NAMALWA (cell line): ENCODE measurements at regions not wholly inside any gene's neighbourhood (a gene's known extent, or its start where the extent isn't known, plus 50 kb on each side); places are given as distances from the start of the nearest gene placed in this dataset.

Experiments
- DNase-seq: peaks from one replicate; pipeline ENCODE4 v3.0.0-alpha.2; 2015; ENCODE audit warnings: low spot score

GRCh38 chr14:44712024-44712815 is 205.1 kb upstream of the FSCB start:
- DNase-seq, result no peak

GRCh38 chr14:44701563-44702263 is 194.6 kb upstream of the FSCB start:
- no peak for DNase-seq

GRCh38 chr14:44700694-44701093 is 193.6 kb upstream of the FSCB start:
- DNase-seq, result no peak

- DNase-seq, result no peak
Observed at GRCh38 chr14:44700184-44700583, 193.1 kb upstream of the FSCB start.

- no peak for DNase-seq
Observed at GRCh38 chr14:44699391-44699790, 192.3 kb upstream of the FSCB start.

GRCh38 chr14:44669496-44669895 is 162.4 kb upstream of the FSCB start:
- no peak for DNase-seq

- no peak for DNase-seq
Observed at GRCh38 chr14:44663136-44663535, 156.1 kb upstream of the FSCB start.

GRCh38 chr14:44662250-44662891 is 155.3 kb upstream of the FSCB start:
- no peak for DNase-seq

GRCh38 chr14:44658389-44658696 is 151.3 kb upstream of the FSCB start:
- no peak for DNase-seq

- DNase-seq, result no peak
Observed at GRCh38 chr14:44657696-44658388, 150.8 kb upstream of the FSCB start.

GRCh38 chr14:44657203-44657602 is 150.1 kb upstream of the FSCB start:
- DNase-seq, result no peak

- no peak for DNase-seq
Observed at GRCh38 chr14:44654591-44654990, 147.5 kb upstream of the FSCB start.

- DNase-seq, result no peak
Observed at GRCh38 chr14:44653641-44654040, 146.6 kb upstream of the FSCB start.

- no peak for DNase-seq
Observed at GRCh38 chr14:44652640-44653039, 145.6 kb upstream of the FSCB start.

- no peak for DNase-seq
Observed at GRCh38 chr14:44649061-44649460, 142.0 kb upstream of the FSCB start.

GRCh38 chr14:44640416-44640815 is 133.3 kb upstream of the FSCB start:
- DNase-seq, result no peak

GRCh38 chr14:44639781-44640385 is 132.8 kb upstream of the FSCB start:
- DNase-seq, result no peak

GRCh38 chr14:44634692-44635091 is 127.6 kb upstream of the FSCB start:
- DNase-seq, result no peak

- DNase-seq, result no peak
Observed at GRCh38 chr14:44626423-44626822, 119.3 kb upstream of the FSCB start.

- no peak for DNase-seq
Observed at GRCh38 chr14:44625098-44625497, 118.0 kb upstream of the FSCB start.

- DNase-seq, result no peak
Observed at GRCh38 chr14:44620121-44621019, 113.3 kb upstream of the FSCB start.
